ENCODE measurements at regions not wholly inside any gene's neighbourhood (a gene's known extent, or its start where the extent isn't known, plus 50 kb on each side); places are given as distances from the start of the nearest gene placed in this dataset.
A peak's percentile ranks its signal among the peaks of the same experiment; 100 is the strongest.

DNA sequence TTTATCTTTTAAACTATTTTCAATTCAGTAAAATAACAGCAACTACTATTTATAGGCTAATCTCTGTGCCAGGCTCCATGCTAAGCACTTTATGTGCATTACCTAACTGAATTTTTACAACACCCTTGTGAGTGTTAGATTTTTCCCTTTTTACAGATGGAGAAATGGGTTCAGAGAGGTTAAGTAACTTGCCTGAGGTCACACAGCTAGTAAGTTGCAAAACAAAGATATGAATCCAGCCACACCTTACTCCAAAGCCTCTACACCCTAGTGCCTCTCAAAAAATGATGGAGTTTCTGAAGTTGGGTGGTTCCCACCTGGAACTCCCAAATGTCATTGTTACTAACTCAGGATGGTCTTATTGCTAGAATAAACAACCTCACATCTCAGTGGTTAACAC is 60.8 kb downstream of the RHOB start:
- H3K27ac ChIP-seq, result no peak overlapping the region
- no peak for DNase-seq
- no peak overlapping the region for H3K4me3 ChIP-seq (replicated peaks in 1 of 3)
- no peaks in the 10 kb centered on the region for H3K27me3 ChIP-seq
- intact Hi-C loops (cut with DNase I), result no loop called here
- no peaks in the 10 kb centered on the region for H3K9me3 ChIP-seq
- TF ChIP-seq POLR2A (IDR thresholded peaks at IDR 0.05) (no peak), CTCF (IDR thresholded peaks at IDR 0.05) (no peak)
- no peaks in the 10 kb centered on the region for H3K36me3 ChIP-seq
- peaks cover 0 to 9% of the 10 kb centered on the region in 2 donors for H3K4me1 ChIP-seq

DNA sequence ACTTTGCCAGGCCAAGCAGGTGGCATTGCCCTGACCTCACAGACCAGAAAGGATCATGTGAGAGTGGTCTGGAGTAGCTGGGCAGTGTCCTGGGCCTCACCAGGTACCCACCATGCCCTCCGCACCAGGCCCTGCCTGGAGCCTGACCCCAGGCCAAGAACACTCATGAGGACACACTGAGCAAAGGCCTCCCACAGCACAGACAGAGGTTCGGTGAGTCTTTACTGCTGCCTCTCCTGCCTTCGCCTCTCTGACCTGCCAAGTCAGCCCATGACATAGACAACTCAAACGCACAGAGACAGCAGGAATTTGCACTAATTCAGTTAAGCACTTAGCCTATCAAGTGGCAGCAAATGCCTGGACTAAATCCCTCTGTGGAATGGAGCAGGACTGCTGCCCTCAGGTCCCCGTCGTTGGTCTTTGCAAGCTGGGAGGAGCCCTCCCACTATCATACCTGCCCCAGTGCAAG is 62.5 kb downstream of the RHOB start:
- Histone ChIP-seq H3K9me3 (no peaks in the 10 kb centered on the region), H3K4me1 (peaks cover 0 to 9% of the 10 kb centered on the region in 2 donors), H3K4me3 (replicated peaks in 1 of 3) (no peak overlapping the region), H3K36me3 (no peaks in the 10 kb centered on the region), H3K27me3 (no peaks in the 10 kb centered on the region), H3K27ac (no peak overlapping the region)
- intact Hi-C loops (cut with DNase I), result no loop called here
- DNase-seq, result no peak
- TF ChIP-seq CTCF (IDR thresholded peaks at IDR 0.05), result no peak
- no peak for TF ChIP-seq POLR2A (IDR thresholded peaks at IDR 0.05)
- 79 to 88% methylated on average over 3 to 6 of the region's 6 CpGs for WGBS, 2 donors

DNA sequence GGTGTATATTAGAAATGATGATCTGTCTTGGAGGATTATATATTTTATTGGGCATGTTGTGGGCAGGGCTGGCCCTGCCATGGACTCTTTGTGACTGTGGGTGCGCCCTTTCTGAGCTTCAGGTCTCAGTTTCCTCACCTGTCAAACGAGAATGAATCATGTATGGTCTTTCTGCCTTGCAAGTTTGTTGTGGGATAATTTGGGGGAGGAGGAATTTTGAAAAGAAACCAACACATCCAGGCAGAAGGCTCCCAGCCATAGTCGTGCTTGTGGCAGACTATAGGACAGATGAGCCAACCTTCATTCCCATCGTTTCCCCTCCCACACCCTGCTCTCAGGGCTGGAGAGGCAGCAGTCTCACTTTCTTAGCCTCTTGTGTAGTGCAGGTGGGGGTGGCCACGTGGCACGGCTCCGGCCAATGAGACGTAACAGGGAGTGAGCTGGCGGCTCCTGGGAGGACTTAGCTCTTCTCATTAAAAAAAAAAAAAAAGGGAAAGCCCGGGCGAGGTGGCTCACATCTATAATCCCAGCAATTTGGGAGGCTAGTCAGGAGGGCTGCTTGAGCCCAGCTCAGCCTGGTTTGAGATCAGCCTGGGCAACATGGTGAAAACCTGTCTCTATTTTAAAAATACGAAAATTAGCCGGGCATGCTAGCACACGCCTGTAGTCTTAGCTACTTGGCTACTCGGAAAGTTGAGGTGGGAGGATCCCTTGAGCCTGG is 63.1 kb downstream of the RHOB start:
- Histone ChIP-seq H3K36me3 (no peaks in the 10 kb centered on the region), H3K9me3 (no peaks in the 10 kb centered on the region), H3K27ac (no peak overlapping the region), H3K4me3 (replicated peaks in 1 of 3) (no peak overlapping the region), H3K27me3 (no peaks in the 10 kb centered on the region), H3K4me1 (peaks cover 0 to 12% of the 10 kb centered on the region in 2 donors)
- 35 to 37% methylated on average over 15 of the region's 15 CpGs for WGBS, 2 donors
- intact Hi-C loops (cut with DNase I), result no loop called here
- peak; percentile 90 to 91 for DNase-seq
- TF ChIP-seq POLR2A (IDR thresholded peaks at IDR 0.05), result no peak
- TF ChIP-seq CTCF (IDR thresholded peaks at IDR 0.05), result no peak

GRCh38 chr2:20511130-20511529 is 64.3 kb downstream of the RHOB start:
- TF ChIP-seq POLR2A (IDR thresholded peaks at IDR 0.05) (no peak), CTCF (IDR thresholded peaks at IDR 0.05) (no peak)
- Histone ChIP-seq H3K36me3 (no peaks in the 10 kb centered on the region), H3K4me1 (peaks cover 0 to 16% of the 10 kb centered on the region in 2 donors), H3K27ac (no peak overlapping the region), H3K4me3 (replicated peaks in 1 of 3) (no peak overlapping the region), H3K9me3 (no peaks in the 10 kb centered on the region), H3K27me3 (no peaks in the 10 kb centered on the region)
- intact Hi-C loops (cut with DNase I), result no loop called here
- 96 to 98% methylated on average over 5 of the region's 5 CpGs for WGBS, 2 donors
- DNase-seq, result no peak

- Histone ChIP-seq H3K9me3 (no peaks in the 10 kb centered on the region), H3K4me1 (peaks cover 4 to 26% of the 10 kb centered on the region in 2 donors), H3K36me3 (no peaks in the 10 kb centered on the region), H3K27ac (no peak overlapping the region), H3K4me3 (replicated peaks in 1 of 3) (no peak overlapping the region), H3K27me3 (no peaks in the 10 kb centered on the region)
- 97 to 98% methylated on average over 8 to 11 of the region's 11 CpGs for WGBS, 2 donors
- intact Hi-C loops (cut with DNase I), result no loop called here
- TF ChIP-seq CTCF (IDR thresholded peaks at IDR 0.05) (no peak), POLR2A (IDR thresholded peaks at IDR 0.05) (no peak)
- DNase-seq, result no peak
Measured at GRCh38 chr2:20512061-20512605, 65.3 kb downstream of the RHOB start.

Data from thyroid gland (tissue), 4 donors.